ENCODE measurements at regions not wholly inside any gene's neighbourhood (a gene's known extent, or its start where the extent isn't known, plus 50 kb on each side); places are given as distances from the start of the nearest gene placed in this dataset.

DNA sequence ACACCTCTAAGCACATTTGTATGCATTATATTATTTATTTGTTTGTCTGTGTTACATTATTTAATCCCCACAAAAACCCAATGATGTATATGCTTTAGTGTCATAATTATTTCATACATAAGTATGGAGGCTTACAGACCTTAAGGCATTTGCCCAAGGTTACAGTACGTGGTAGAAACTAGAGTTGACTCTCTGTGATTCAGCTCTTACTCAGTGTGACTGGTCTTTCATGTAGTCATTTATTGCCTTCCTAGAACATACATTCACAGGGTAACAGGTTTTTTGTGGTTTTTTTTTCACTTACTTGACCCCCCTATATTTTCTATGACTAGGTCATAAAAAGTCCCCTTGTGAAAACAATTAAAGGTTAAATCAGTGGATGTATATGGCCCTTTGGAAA is 566.8 kb downstream of the TFAP2A start:
- no peak for TF ChIP-seq POLR2AphosphoS5 (IDR thresholded peaks at IDR 0.05; ENCODE audit: insufficient read depth in 1 of 2, low read depth in 1 of 2)
- no peak for TF ChIP-seq POLR2A (IDR thresholded peaks at IDR 0.05)

Measured in vagina (tissue), 2 donors.